Trophoblast cell (in vitro differentiated cells and primary cell): ENCODE measurements at regions not wholly inside any gene's neighbourhood (a gene's known extent, or its start where the extent isn't known, plus 50 kb on each side); places are given as distances from the start of the nearest gene placed in this dataset.

Source experiments
- DNase-seq, 2 donors: peaks; one replicate each; pipeline ENCODE4 v3.0.0-alpha.2; 2016
- H2AFZ ChIP-seq: 2 replicates; pipeline ENCODE4 v1.6.1; 2013; ENCODE audit warnings: low read length, moderate library complexity, mild to moderate bottlenecking; ENCODE audit not compliant: insufficient read depth, poor library complexity
- H2AK5ac ChIP-seq: 2 replicates; pipeline ENCODE4 v1.6.1; 2013; ENCODE audit warnings: mild to moderate bottlenecking, low read length
- H2BK120ac ChIP-seq: 2 replicates; pipeline ENCODE4 v1.6.1; 2013; ENCODE audit warnings: low read length, mild to moderate bottlenecking, moderate library complexity; ENCODE audit not compliant: insufficient read depth, poor library complexity
- H2BK12ac ChIP-seq: 2 replicates; pipeline ENCODE4 v1.6.1; 2013; ENCODE audit warnings: mild to moderate bottlenecking, low read length, moderate library complexity
- H2BK5ac ChIP-seq: 2 replicates; pipeline ENCODE4 v1.6.1; 2013; ENCODE audit warnings: low read length, low read depth, moderate library complexity, mild to moderate bottlenecking; ENCODE audit not compliant: poor library complexity
- H3K14ac ChIP-seq: 2 replicates; pipeline ENCODE4 v1.6.1; 2013; ENCODE audit warnings: mild to moderate bottlenecking, low read length
- H3K18ac ChIP-seq: 2 replicates; pipeline ENCODE4 v1.6.1; 2013; ENCODE audit warnings: mild to moderate bottlenecking, low read length
- H3K23ac ChIP-seq: 2 replicates; pipeline ENCODE4 v1.6.1; 2013; ENCODE audit warnings: low read length
- H3K27ac ChIP-seq: 2 replicates; pipeline ENCODE4 v1.5.1; 2013; ENCODE audit warnings: low read depth, mild to moderate bottlenecking, inconsistent platforms, low read length, moderate library complexity
- H3K27me3 ChIP-seq: 2 replicates; pipeline ENCODE4 v1.6.1; 2013; ENCODE audit warnings: inconsistent platforms, mild to moderate bottlenecking, low read length, moderate library complexity; ENCODE audit not compliant: insufficient read depth
- H3K36me3 ChIP-seq, 2 experiments: 1 replicate in 1 of 2; 2 replicates in 1 of 2; pipeline ENCODE4 v1.6.1; 2013; ENCODE audit warnings: low read length in 2 of 2, mild to moderate bottlenecking in 2 of 2, moderate library complexity in 1 of 2; ENCODE audit not compliant: insufficient read depth in 2 of 2, control insufficient read depth in 1 of 2
- H3K4ac ChIP-seq: 2 replicates; pipeline ENCODE4 v1.6.1; 2013; ENCODE audit warnings: low read depth, mild to moderate bottlenecking, low read length, moderate library complexity
- H3K4me1 ChIP-seq, 2 experiments: 1 replicate in 1 of 2; 2 replicates in 1 of 2; pipeline ENCODE4 v1.6.1; 2013; ENCODE audit warnings: low read length in 2 of 2, mild to moderate bottlenecking in 2 of 2, moderate library complexity in 1 of 2; ENCODE audit not compliant: insufficient read depth in 2 of 2, control insufficient read depth in 1 of 2
- H3K4me2 ChIP-seq: 2 replicates; pipeline ENCODE4 v1.6.1; 2013; ENCODE audit warnings: inconsistent platforms, mild to moderate bottlenecking, low read length, moderate library complexity
- H3K4me3 ChIP-seq: 2 replicates; pipeline ENCODE4 v1.5.1; 2013; ENCODE audit warnings: mild to moderate bottlenecking, low read depth, low read length, inconsistent platforms
- H3K79me1 ChIP-seq: one replicate; pipeline ENCODE4 v1.6.1; 2013; ENCODE audit warnings: low read length
- H3K79me2 ChIP-seq: 2 replicates; pipeline ENCODE4 v1.6.1; 2013; ENCODE audit warnings: low read length, mild to moderate bottlenecking; ENCODE audit not compliant: control insufficient read depth, insufficient read depth, poor library complexity
- H3K9ac ChIP-seq: 2 replicates; pipeline ENCODE4 v1.6.1; 2013; ENCODE audit warnings: mild to moderate bottlenecking, low read length
- H3K9me3 ChIP-seq: 2 replicates; pipeline ENCODE4 v1.6.1; 2013; ENCODE audit warnings: low read depth, mild to moderate bottlenecking, control low read depth, inconsistent platforms, low read length; ENCODE audit not compliant: insufficient read depth
- H4K12ac ChIP-seq: 2 replicates; pipeline ENCODE4 v1.6.1; 2013; ENCODE audit warnings: low read depth, mild to moderate bottlenecking, low read length, moderate library complexity
- H4K8ac ChIP-seq: 2 replicates; pipeline ENCODE4 v1.6.1; 2013; ENCODE audit warnings: low read depth, mild to moderate bottlenecking, low read length, moderate library complexity
- H4K91ac ChIP-seq: one replicate; pipeline ENCODE4 v1.6.1; 2013; ENCODE audit warnings: low read depth, mild to moderate bottlenecking, low read length, moderate library complexity
- WGBS: extraction: QIAGEN DNeasy Blood & Tissue Kit; methylation state at CpG from one replicate; pipeline ENCODE4 v1.1.7; 2013; ENCODE audit warnings: missing lambda C conversion rate; ENCODE audit not compliant: insufficient read length, insufficient coverage; ENCODE audit errors: extremely low coverage; 5-methylcytosine and 5-hydroxymethylcytosine counted together

GRCh38 chr3:5404718-5405117 is 217.2 kb downstream of the EDEM1 start:
- Histone ChIP-seq H3K14ac (no peak overlapping the region), H3K4me1 (no peaks in the 10 kb centered on the region), H3K36me3 (no peaks in the 10 kb centered on the region), H3K18ac (no peak overlapping the region), H4K8ac (no peak overlapping the region), H3K4me3 (no peak overlapping the region), H2BK120ac (no peak overlapping the region), H4K91ac (no peak overlapping the region), H2BK12ac (no peak overlapping the region), H3K9ac (no peak overlapping the region), H3K27me3 (no peaks in the 10 kb centered on the region), H3K4me2 (no peak overlapping the region), H3K79me1 (no peaks in the 10 kb centered on the region), H3K27ac (no peak overlapping the region), H2AK5ac (no peak overlapping the region), H4K12ac (no peak overlapping the region), H3K9me3 (peaks cover 3% of the 10 kb centered on the region), H3K4ac (no peak overlapping the region), H2BK5ac (no peak overlapping the region), H2AFZ (no peak overlapping the region), H3K23ac (no peak overlapping the region), H3K79me2 (no peaks in the 10 kb centered on the region)
- DNase-seq = peak in 1 of 2 donors; percentile 64
- no CpG with 5 or more reads among the region's 2 CpGs for WGBS

GRCh38 chr3:5411786-5412185 is 224.3 kb downstream of the EDEM1 start:
- Histone ChIP-seq H3K4me3 (no peak overlapping the region), H3K18ac (no peak overlapping the region), H3K36me3 (no peaks in the 10 kb centered on the region), H4K8ac (no peak overlapping the region), H3K9me3 (no peaks in the 10 kb centered on the region), H2AFZ (no peak overlapping the region), H3K4me1 (no peaks in the 10 kb centered on the region), H2BK5ac (no peak overlapping the region), H3K79me1 (no peaks in the 10 kb centered on the region), H4K12ac (no peak overlapping the region), H3K79me2 (no peaks in the 10 kb centered on the region), H3K4ac (no peak overlapping the region), H3K27me3 (no peaks in the 10 kb centered on the region), H2BK120ac (no peak overlapping the region), H2BK12ac (no peak overlapping the region), H2AK5ac (no peak overlapping the region), H3K4me2 (no peak overlapping the region), H3K9ac (no peak overlapping the region), H4K91ac (no peak overlapping the region), H3K14ac (no peak overlapping the region), H3K23ac (no peak overlapping the region), H3K27ac (no peak overlapping the region)
- no peak for DNase-seq
- no CpG with 5 or more reads among the region's 2 CpGs for WGBS

GRCh38 chr3:5423076-5423475 is 235.6 kb downstream of the EDEM1 start:
- H3K23ac ChIP-seq = no peak overlapping the region
- H2BK120ac ChIP-seq = no peak overlapping the region
- DNase-seq = no peak
- no CpG with 5 or more reads among the region's 4 CpGs for WGBS
- H3K14ac ChIP-seq = no peak overlapping the region
- H2AK5ac ChIP-seq = no peak overlapping the region
- no peak overlapping the region for H2AFZ ChIP-seq
- H3K18ac ChIP-seq = no peak overlapping the region
- H3K36me3 ChIP-seq = no peaks in the 10 kb centered on the region
- H3K4me3 ChIP-seq = no peak overlapping the region
- no peak overlapping the region for H3K4ac ChIP-seq
- no peak overlapping the region for H3K27ac ChIP-seq
- no peak overlapping the region for H2BK5ac ChIP-seq
- no peak overlapping the region for H3K9ac ChIP-seq
- no peaks in the 10 kb centered on the region for H3K27me3 ChIP-seq
- no peaks in the 10 kb centered on the region for H3K79me2 ChIP-seq
- H3K9me3 ChIP-seq = no peaks in the 10 kb centered on the region
- H3K4me2 ChIP-seq = no peak overlapping the region
- no peaks in the 10 kb centered on the region for H3K4me1 ChIP-seq
- no peak overlapping the region for H4K12ac ChIP-seq
- no peak overlapping the region for H4K8ac ChIP-seq
- no peaks in the 10 kb centered on the region for H3K79me1 ChIP-seq
- no peak overlapping the region for H2BK12ac ChIP-seq
- no peak overlapping the region for H4K91ac ChIP-seq

GRCh38 chr3:5423523-5423922 is 236.0 kb downstream of the EDEM1 start:
- Histone ChIP-seq H3K14ac (no peak overlapping the region), H3K4me1 (no peaks in the 10 kb centered on the region), H3K4ac (no peak overlapping the region), H2AFZ (no peak overlapping the region), H3K27me3 (no peaks in the 10 kb centered on the region), H3K79me1 (no peaks in the 10 kb centered on the region), H4K12ac (no peak overlapping the region), H2BK5ac (no peak overlapping the region), H3K9me3 (no peaks in the 10 kb centered on the region), H3K27ac (no peak overlapping the region), H2BK120ac (no peak overlapping the region), H4K91ac (no peak overlapping the region), H3K4me2 (no peak overlapping the region), H3K18ac (no peak overlapping the region), H3K36me3 (no peaks in the 10 kb centered on the region), H3K4me3 (no peak overlapping the region), H3K79me2 (no peaks in the 10 kb centered on the region), H4K8ac (no peak overlapping the region), H3K9ac (no peak overlapping the region), H2BK12ac (no peak overlapping the region), H3K23ac (no peak overlapping the region), H2AK5ac (no peak overlapping the region)
- DNase-seq = no peak
- no CpG with 5 or more reads among the region's 2 CpGs for WGBS
